ENCODE measurements at regions not wholly inside any gene's neighbourhood (a gene's known extent, or its start where the extent isn't known, plus 50 kb on each side); places are given as distances from the start of the nearest gene placed in this dataset.

DNA sequence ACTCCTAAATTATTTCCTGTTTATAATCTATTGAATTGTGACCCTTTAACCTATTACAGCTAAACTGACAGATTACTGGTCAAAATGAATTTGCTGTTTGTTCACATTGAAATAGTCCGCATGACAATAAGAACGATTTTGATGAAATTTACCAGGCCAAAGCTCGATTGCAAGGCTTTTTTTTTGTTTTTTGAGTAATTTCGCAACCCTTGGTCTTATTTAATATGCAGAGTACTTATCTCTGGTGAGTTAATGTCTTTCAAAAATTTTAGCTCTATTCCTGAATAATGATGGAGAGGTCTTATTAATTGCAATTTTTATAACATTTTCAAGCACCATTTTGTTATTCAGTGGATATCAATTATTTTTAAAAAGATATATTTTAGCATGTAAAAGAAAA lies 362.4 kb downstream of the OTOL1 start:
- H3K4me3 ChIP-seq (ENCODE audit: low read depth, low read length, poor library complexity, severe bottlenecking) = no peak overlapping the region
- TF ChIP-seq EZH2phosphoT487 (IDR thresholded peaks at IDR 0.05; ENCODE audit: borderline replicate concordance, low read depth, low read length) = no peak
- TF ChIP-seq CTCF (conservative IDR thresholded peaks at IDR 0.05; ENCODE audit: low read length) = no peak
- H3K9me3 ChIP-seq (ENCODE audit: low read length) = no peaks in the 10 kb centered on the region
- intact Hi-C loops (cut with micrococcal nuclease; ENCODE audit: unreplicated experiment) = loop anchor here (10.0 kb wide), 1 partner anchor 294 kb away; no protein-coding TSS in a partner anchor
- H3K4me2 ChIP-seq (ENCODE audit: low read length) = no peak overlapping the region
- no peak overlapping the region for H3K27ac ChIP-seq (ENCODE audit: low read depth, low read length, poor library complexity, severe bottlenecking)
- no peaks in the 10 kb centered on the region for H3K4me1 ChIP-seq (ENCODE audit: insufficient read depth, low read length, poor library complexity, severe bottlenecking)
- POLR2A ChIA-PET = no interaction called here
- no peaks in the 10 kb centered on the region for H3K36me3 ChIP-seq (ENCODE audit: insufficient read depth, low read length)
- CTCF ChIA-PET (ENCODE audit: unreplicated experiment) = no interaction called here
- no peak overlapping the region for H2AFZ ChIP-seq (ENCODE audit: low read length)
- no peak for DNase-seq (ENCODE audit: low spot score)
- no peaks in the 10 kb centered on the region for H3K79me2 ChIP-seq (ENCODE audit: insufficient read depth, low read depth, low read length)
- BruUV-seq (replicated peaks) = no TSS peak
- no peaks in the 10 kb centered on the region for H4K20me1 ChIP-seq (ENCODE audit: insufficient read depth, low read length)
- no peaks in the 10 kb centered on the region for H3K9me2 ChIP-seq (ENCODE audit: insufficient read depth, low read length)

GRCh38 chr3:161859865-161860450 lies 363.4 kb downstream of the OTOL1 start:
- no peak for TF ChIP-seq EZH2phosphoT487 (IDR thresholded peaks at IDR 0.05; ENCODE audit: borderline replicate concordance, low read depth, low read length)
- intact Hi-C loops (cut with micrococcal nuclease; ENCODE audit: unreplicated experiment) = loop anchor here (10.0 kb wide), 1 partner anchor 295 kb away; no protein-coding TSS in a partner anchor
- no peaks in the 10 kb centered on the region for H3K4me1 ChIP-seq (ENCODE audit: insufficient read depth, low read length, poor library complexity, severe bottlenecking)
- no peaks in the 10 kb centered on the region for H3K36me3 ChIP-seq (ENCODE audit: insufficient read depth, low read length)
- no peaks in the 10 kb centered on the region for H3K9me3 ChIP-seq (ENCODE audit: low read length)
- no peak overlapping the region for H3K4me2 ChIP-seq (ENCODE audit: low read length)
- ChIA-PET POLR2A (no interaction called here), CTCF (ENCODE audit: unreplicated experiment) (no interaction called here)
- no peak overlapping the region for H3K4me3 ChIP-seq (ENCODE audit: low read depth, low read length, poor library complexity, severe bottlenecking)
- H3K9me2 ChIP-seq (ENCODE audit: insufficient read depth, low read length) = no peaks in the 10 kb centered on the region
- H4K20me1 ChIP-seq (ENCODE audit: insufficient read depth, low read length) = no peaks in the 10 kb centered on the region
- no peak overlapping the region for H3K27ac ChIP-seq (ENCODE audit: low read depth, low read length, poor library complexity, severe bottlenecking)
- no peak for DNase-seq (ENCODE audit: low spot score)
- H2AFZ ChIP-seq (ENCODE audit: low read length) = no peak overlapping the region
- H3K79me2 ChIP-seq (ENCODE audit: insufficient read depth, low read depth, low read length) = no peaks in the 10 kb centered on the region
- no TSS peak for BruUV-seq (replicated peaks)

DNA sequence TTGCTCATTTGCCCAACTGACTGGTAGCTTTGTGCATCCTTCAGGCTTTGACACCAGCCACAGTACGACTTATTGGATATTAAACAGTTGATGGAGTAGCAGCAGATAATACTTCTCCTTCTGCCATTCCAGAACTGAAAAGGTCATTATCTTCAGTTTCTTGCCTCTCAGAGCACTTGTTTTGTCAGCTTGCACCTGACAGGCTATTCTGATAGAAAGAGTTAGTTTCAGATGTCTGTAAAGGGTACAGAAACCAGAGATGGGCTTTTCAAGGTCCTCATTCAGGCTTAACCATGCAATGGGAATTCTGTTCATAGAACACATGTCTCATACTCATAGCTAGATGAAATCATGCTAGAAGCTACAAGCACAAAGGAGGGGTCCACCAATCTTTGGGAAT lies 367.2 kb downstream of the OTOL1 start:
- intact Hi-C loops (cut with micrococcal nuclease; ENCODE audit: unreplicated experiment) = no loop called here
- Histone ChIP-seq H2AFZ (ENCODE audit: low read length) (no peak overlapping the region), H3K36me3 (ENCODE audit: insufficient read depth, low read length) (no peaks in the 10 kb centered on the region), H3K9me3 (ENCODE audit: low read length) (no peaks in the 10 kb centered on the region), H3K9me2 (ENCODE audit: insufficient read depth, low read length) (no peaks in the 10 kb centered on the region), H3K4me1 (ENCODE audit: insufficient read depth, low read length, poor library complexity, severe bottlenecking) (no peaks in the 10 kb centered on the region), H3K4me2 (ENCODE audit: low read length) (no peak overlapping the region), H3K27ac (ENCODE audit: low read depth, low read length, poor library complexity, severe bottlenecking) (no peak overlapping the region), H4K20me1 (ENCODE audit: insufficient read depth, low read length) (no peaks in the 10 kb centered on the region), H3K4me3 (ENCODE audit: low read depth, low read length, poor library complexity, severe bottlenecking) (no peak overlapping the region), H3K79me2 (ENCODE audit: insufficient read depth, low read depth, low read length) (no peaks in the 10 kb centered on the region)
- ChIA-PET POLR2A (interaction anchor here (1.3 kb wide), 1 partner anchor 9 kb away, joined by 5 read pairs; no protein-coding TSS in a partner anchor), CTCF (ENCODE audit: unreplicated experiment) (no interaction called here)
- TF ChIP-seq CTCF (conservative IDR thresholded peaks at IDR 0.05; ENCODE audit: low read length) (no peak), EZH2phosphoT487 (IDR thresholded peaks at IDR 0.05; ENCODE audit: borderline replicate concordance, low read depth, low read length) (no peak)
- no peak for DNase-seq (ENCODE audit: low spot score)
- BruUV-seq (replicated peaks) = no TSS peak

Data from OCI-LY7 (cell line).